Ectodermal cell (in vitro differentiated cells): ENCODE measurements at regions not wholly inside any gene's neighbourhood (a gene's known extent, or its start where the extent isn't known, plus 50 kb on each side); places are given as distances from the start of the nearest gene placed in this dataset.
"Not testable (repeated sequence)": the region's sequence is repeated elsewhere in the genome, so short reads cannot be mapped to it uniquely, and the experiment has no call there.

Experiments used
- H3K27ac ChIP-seq: 2 replicates; pipeline ENCODE4 v1.7.0; 2013; ENCODE audit warnings: mild to moderate bottlenecking, low read depth, low read length; ENCODE audit not compliant: insufficient read depth, poor library complexity, severe bottlenecking
- H3K27me3 ChIP-seq: 2 replicates; pipeline ENCODE4 v1.7.0; 2013; ENCODE audit warnings: mild to moderate bottlenecking, low read length; ENCODE audit not compliant: insufficient read depth, control insufficient read depth, poor library complexity, severe bottlenecking
- H3K36me3 ChIP-seq: one replicate; pipeline ENCODE4 v1.7.0; 2013; ENCODE audit warnings: low read length; ENCODE audit not compliant: control insufficient read depth, insufficient read depth
- H3K4me1 ChIP-seq: one replicate; pipeline ENCODE4 v1.7.0; 2013; ENCODE audit warnings: low read length; ENCODE audit not compliant: control insufficient read depth, insufficient read depth
- H3K4me3 ChIP-seq: 2 replicates; pipeline ENCODE4 v1.7.0; 2013; ENCODE audit warnings: low read depth, low read length, control low read depth; ENCODE audit not compliant: insufficient read depth
- H3K9me3 ChIP-seq: 2 replicates; pipeline ENCODE4 v1.7.0; 2013; ENCODE audit warnings: mild to moderate bottlenecking, low read length, moderate library complexity; ENCODE audit not compliant: control insufficient read depth
- WGBS, 2 experiments: methylation state at CpG; one replicate each; pipeline ENCODE4 v1.1.7; 2013; ENCODE audit warnings: missing lambda C conversion rate in 2 of 2; 5-methylcytosine and 5-hydroxymethylcytosine counted together

GRCh38 chr16:17930280-17930679 lies 406.3 kb downstream of the NPIPA8 start:
- Histone ChIP-seq H3K4me1 (peaks cover 14% of the 10 kb centered on the region), H3K9me3 (no peaks in the 10 kb centered on the region), H3K27ac (no peak overlapping the region), H3K36me3 (no peaks in the 10 kb centered on the region), H3K27me3 (no peaks in the 10 kb centered on the region), H3K4me3 (no peak overlapping the region)
- WGBS, 2 experiments, result 91 to 100% methylated on average over 1 of the region's 1 CpG

- Histone ChIP-seq H3K9me3 (peaks cover 6% of the 10 kb centered on the region), H3K4me3 (no peak overlapping the region), H3K4me1 (peaks cover 14% of the 10 kb centered on the region), H3K27ac (peak overlapping the region; percentile 57), H3K27me3 (no peaks in the 10 kb centered on the region), H3K36me3 (no peaks in the 10 kb centered on the region)
- WGBS, 2 experiments, result 72 to 75% methylated on average over 4 of the region's 4 CpGs
Observed at GRCh38 chr16:17926866-17927399, 409.6 kb downstream of the NPIPA8 start.

- Histone ChIP-seq H3K9me3 (peaks cover 6% of the 10 kb centered on the region), H3K27me3 (no peaks in the 10 kb centered on the region), H3K27ac (peak overlapping the region; percentile 57), H3K36me3 (no peaks in the 10 kb centered on the region), H3K4me1 (peaks cover 14% of the 10 kb centered on the region), H3K4me3 (no peak overlapping the region)
- WGBS, 2 experiments, result 68 to 81% methylated on average over 5 of the region's 5 CpGs
Observed at GRCh38 chr16:17926461-17926860, 410.1 kb downstream of the NPIPA8 start.

DNA sequence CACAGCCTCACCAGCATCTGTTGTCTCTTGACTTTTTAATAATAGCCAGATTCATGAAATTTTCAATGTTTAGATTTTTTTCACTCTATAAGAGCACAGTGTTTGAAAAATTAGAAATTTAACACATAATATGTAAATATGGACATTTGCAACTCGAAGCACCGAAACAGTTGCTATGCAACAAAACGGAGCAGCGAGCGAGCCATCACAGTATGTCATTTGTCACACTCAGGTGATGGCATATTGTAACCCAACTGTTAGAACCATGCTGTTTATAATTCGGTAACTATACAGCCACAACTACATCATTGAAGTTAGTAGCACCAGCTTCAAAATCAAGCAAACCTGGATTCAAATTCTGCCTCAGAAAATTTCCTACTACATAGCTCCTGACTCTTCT lies 410.8 kb downstream of the NPIPA8 start:
- no peak overlapping the region for H3K4me3 ChIP-seq
- H3K4me1 ChIP-seq, result peaks cover 14% of the 10 kb centered on the region
- no peaks in the 10 kb centered on the region for H3K27me3 ChIP-seq
- WGBS, 2 experiments, result 95 to 98% methylated on average over 6 of the region's 6 CpGs
- H3K9me3 ChIP-seq, result peaks cover 6% of the 10 kb centered on the region
- no peaks in the 10 kb centered on the region for H3K36me3 ChIP-seq
- no peak overlapping the region for H3K27ac ChIP-seq

- Histone ChIP-seq H3K4me1 (peaks cover 7% of the 10 kb centered on the region), H3K36me3 (no peaks in the 10 kb centered on the region), H3K27me3 (no peaks in the 10 kb centered on the region), H3K4me3 (no peak overlapping the region), H3K27ac (no peak overlapping the region), H3K9me3 (peaks cover 6% of the 10 kb centered on the region)
- WGBS, 2 experiments, result 74 to 80% methylated on average over 2 of the region's 2 CpGs
Observed at GRCh38 chr16:17921357-17921978, 415.1 kb downstream of the NPIPA8 start.

- 82 to 91% methylated on average over 1 of the region's 3 CpGs for WGBS, 2 experiments
- Histone ChIP-seq H3K4me3 (no peak overlapping the region), H3K9me3 (no peaks in the 10 kb centered on the region), H3K27ac (no peak overlapping the region), H3K4me1 (no peaks in the 10 kb centered on the region), H3K27me3 (no peaks in the 10 kb centered on the region), H3K36me3 (no peaks in the 10 kb centered on the region)
Observed at GRCh38 chr16:17917316-17918019, 419.1 kb downstream of the NPIPA8 start.

DNA sequence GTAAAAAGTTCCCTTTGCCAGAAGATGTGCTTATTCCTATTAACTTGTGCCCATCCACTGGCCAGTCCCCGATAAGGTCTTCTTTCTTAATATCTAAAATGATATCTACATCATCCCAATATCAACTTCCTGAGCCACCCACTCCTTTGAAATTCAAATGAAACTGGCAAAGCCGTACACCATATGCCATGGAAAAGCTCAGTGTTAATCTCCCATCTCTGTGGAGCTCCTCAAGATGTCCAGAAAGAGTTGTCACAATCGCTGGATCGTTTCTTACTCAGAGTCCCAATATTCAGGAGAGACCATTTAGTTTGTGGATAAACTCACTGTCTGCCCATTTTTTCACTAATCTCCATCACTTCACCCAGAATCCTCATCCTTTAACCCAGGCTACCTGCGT lies 420.7 kb downstream of the NPIPA8 start:
- H3K27me3 ChIP-seq, result no peaks in the 10 kb centered on the region
- H3K27ac ChIP-seq, result no peak overlapping the region
- no peak overlapping the region for H3K4me3 ChIP-seq
- no peaks in the 10 kb centered on the region for H3K4me1 ChIP-seq
- no peaks in the 10 kb centered on the region for H3K36me3 ChIP-seq
- no peaks in the 10 kb centered on the region for H3K9me3 ChIP-seq
- WGBS, 2 experiments, result 94 to 95% methylated on average over 5 of the region's 5 CpGs

DNA sequence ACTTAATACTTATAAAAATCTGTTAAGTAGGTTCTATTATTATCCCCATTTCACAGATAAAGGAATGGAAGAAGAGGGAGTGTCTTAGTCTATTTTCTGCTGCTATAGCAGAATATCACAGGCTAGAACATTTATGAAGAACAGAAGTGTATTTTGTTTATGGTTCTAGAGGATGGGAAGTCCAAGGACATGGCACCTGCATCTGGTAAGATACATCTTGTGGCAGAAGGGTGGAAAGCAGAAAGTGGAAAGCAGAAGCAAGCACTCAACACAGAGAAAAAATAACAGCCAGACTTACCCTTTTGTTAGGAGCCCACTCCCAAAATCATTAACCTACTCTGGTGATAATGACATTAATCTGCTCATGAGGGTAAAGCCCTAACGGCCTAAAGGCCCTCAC lies 422.4 kb downstream of the NPIPA8 start:
- 93% methylated on average over 1 of the region's 1 CpG; no CpG with 5 or more reads in 1 of the 2 experiments for WGBS, 2 experiments
- no peaks in the 10 kb centered on the region for H3K9me3 ChIP-seq
- H3K4me3 ChIP-seq, result no peak overlapping the region
- no peaks in the 10 kb centered on the region for H3K27me3 ChIP-seq
- H3K4me1 ChIP-seq, result no peaks in the 10 kb centered on the region
- no peaks in the 10 kb centered on the region for H3K36me3 ChIP-seq
- no peak overlapping the region for H3K27ac ChIP-seq

- not testable (repeated sequence) for H3K4me1 ChIP-seq, H3K36me3 ChIP-seq, H3K4me3 ChIP-seq, H3K27ac ChIP-seq, H3K9me3 ChIP-seq, H3K27me3 ChIP-seq
- no CpG with 5 or more reads among the region's 1 CpG for WGBS, 2 experiments
Observed at GRCh38 chr16:17911578-17911977, 425.0 kb downstream of the NPIPA8 start.

GRCh38 chr16:17906626-17907025 lies 429.9 kb downstream of the NPIPA8 start:
- not testable (repeated sequence) for H3K4me3 ChIP-seq, H3K27ac ChIP-seq, H3K27me3 ChIP-seq, H3K9me3 ChIP-seq, H3K36me3 ChIP-seq, H3K4me1 ChIP-seq
- 95 to 96% methylated on average over 9 to 10 of the region's 10 CpGs for WGBS, 2 experiments
